HG03159 (cell line): ENCODE measurements at regions not wholly inside any gene's neighbourhood (a gene's known extent, or its start where the extent isn't known, plus 50 kb on each side); places are given as distances from the start of the nearest gene placed in this dataset.

Source experiments
- ATAC-seq: cut with Tn5 transposase; IDR thresholded peaks from one replicate; pipeline ENCODE4 v1.9.1; 2021; ENCODE audit warnings: mild to moderate bottlenecking, moderate library complexity; ENCODE audit not compliant: unreplicated experiment

GRCh38 chr10:4456279-4456678 lies 369.7 kb upstream of the AKR1E2 start:
- no peak for ATAC-seq

DNA sequence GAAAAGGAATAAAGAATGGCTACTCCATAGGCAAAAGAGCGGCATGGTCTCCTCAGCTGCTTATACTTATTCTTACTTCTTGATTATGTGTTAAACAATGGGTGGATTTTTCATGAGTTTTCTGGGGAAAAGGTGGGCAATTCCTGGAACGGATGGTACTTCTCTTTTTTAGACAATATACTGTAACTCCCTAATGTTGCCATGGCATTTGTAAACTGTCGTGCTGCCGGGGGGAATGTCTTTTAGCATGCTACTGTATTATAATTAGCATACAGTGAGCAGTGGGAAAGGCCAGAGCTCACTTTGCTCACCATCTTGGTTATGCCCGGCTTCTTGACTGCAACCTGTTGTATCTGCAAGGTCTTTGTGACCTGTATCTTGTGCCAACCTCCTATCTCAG lies 372.1 kb upstream of the AKR1E2 start:
- no peak for ATAC-seq

DNA sequence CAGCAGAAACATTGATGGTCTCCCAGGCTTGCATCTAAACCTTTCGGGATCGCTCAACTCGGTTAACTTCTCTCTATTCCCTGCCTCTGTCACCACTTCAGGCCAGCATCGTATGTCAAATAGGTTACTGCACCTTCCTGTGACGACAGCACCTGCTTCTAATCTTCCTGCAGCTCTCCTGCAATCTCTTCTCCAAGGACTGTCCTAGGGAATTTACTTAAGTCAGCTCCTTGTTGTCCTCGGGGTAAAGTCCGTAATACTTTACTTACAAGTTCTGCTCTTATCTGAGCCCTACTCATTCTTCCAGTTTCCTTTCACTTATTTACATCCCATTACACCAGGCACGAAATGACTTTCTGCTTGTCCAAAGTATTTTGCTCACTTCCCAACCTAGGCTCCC lies 372.7 kb upstream of the AKR1E2 start:
- no peak for ATAC-seq

DNA sequence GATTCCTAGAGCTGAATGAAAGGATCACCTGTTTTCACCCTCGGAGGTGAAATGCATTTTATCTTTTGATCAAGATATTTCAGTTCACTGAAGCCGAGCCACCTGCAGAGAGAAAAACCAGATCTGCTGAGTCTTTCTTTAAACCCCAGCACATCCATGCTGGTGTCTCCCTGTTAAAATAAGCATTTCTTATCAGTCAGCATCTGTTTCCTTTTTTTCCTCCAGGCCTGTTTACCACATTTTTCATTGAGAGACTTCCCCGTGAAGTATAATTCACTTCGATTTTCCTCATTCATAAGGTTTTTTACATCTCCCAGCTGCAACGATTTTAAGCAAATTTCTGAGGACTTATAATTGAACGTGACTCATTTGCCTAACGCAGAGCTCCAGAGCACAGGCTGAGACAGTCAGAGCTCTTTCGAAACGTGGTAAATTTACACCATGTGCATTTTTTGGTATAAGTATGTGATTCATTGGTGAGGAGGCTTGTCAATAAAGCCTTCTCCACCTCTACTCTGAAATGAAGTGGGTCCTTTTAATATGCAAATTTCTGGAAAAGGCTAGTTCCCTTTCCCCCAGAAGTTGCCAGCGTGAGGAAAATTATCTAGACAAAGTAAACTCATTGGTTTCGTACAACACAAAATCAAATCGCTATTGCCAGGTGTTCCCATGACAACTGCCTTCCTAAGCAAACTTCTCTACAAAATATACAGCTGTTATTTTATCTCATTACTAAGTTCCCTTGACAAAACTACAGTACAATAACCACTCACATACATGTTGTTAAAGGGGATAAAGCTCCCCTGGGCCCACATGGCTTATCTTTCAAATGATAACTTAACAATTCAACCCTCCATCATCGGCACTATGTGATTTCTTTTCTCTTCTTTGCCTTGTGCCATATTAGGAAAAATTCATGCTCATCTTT lies 374.8 kb upstream of the AKR1E2 start:
- ATAC-seq: no peak

DNA sequence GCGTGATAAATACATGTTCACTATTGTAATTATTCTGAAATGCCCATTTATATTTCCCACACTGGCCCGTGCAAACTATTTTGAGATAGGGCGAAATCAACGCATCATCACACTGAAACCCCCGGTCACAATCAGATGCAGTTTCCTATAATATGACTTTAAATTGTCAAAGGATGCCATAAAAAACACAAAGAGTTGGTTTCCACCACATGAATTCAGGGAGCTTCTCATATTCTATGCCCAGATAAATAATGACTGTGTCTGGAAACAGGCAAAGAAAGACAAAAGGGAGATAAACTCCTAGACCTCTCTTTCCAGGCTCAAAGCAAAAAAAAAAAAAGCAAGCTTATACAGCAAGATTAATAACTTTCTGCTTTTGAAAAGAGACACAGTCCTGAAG lies 375.8 kb upstream of the AKR1E2 start:
- ATAC-seq: no peak

GRCh38 chr10:4448030-4448429 lies 378.0 kb upstream of the AKR1E2 start:
- ATAC-seq: no peak

DNA sequence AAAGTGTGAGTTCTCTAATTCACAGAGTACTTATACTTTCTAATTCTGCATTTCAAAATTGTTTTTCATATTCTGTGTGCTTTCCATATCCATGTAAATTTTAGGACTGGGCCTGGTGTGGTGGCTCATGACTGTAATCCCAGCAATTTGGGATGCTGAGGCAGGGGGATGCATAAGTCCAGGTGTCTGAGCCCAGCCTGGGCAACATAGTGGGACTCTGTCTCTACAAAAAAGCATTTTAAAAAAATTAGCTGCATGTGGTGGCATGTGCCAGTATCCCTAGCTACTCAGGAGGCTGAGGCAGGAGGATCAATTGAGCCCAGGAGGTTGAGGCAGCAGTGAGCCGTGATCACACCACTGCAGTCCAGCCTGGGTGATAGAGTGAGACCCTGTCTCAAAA lies 382.6 kb upstream of the AKR1E2 start:
- no peak for ATAC-seq

- ATAC-seq: no peak
These were observed 383.7 kb upstream of the AKR1E2 start for GRCh38 chr10:4442296-4442695.

- no peak for ATAC-seq
These were observed 385.7 kb upstream of the AKR1E2 start for GRCh38 chr10:4440260-4440659.

GRCh38 chr10:4437791-4438190 lies 388.2 kb upstream of the AKR1E2 start:
- ATAC-seq: no peak

GRCh38 chr10:4437061-4437460 lies 388.9 kb upstream of the AKR1E2 start:
- ATAC-seq: no peak

GRCh38 chr10:4436103-4436502 lies 389.9 kb upstream of the AKR1E2 start:
- ATAC-seq: no peak

- ATAC-seq: no peak
These were observed 391.4 kb upstream of the AKR1E2 start for GRCh38 chr10:4434516-4435071.

GRCh38 chr10:4434105-4434504 lies 391.9 kb upstream of the AKR1E2 start:
- ATAC-seq: no peak

DNA sequence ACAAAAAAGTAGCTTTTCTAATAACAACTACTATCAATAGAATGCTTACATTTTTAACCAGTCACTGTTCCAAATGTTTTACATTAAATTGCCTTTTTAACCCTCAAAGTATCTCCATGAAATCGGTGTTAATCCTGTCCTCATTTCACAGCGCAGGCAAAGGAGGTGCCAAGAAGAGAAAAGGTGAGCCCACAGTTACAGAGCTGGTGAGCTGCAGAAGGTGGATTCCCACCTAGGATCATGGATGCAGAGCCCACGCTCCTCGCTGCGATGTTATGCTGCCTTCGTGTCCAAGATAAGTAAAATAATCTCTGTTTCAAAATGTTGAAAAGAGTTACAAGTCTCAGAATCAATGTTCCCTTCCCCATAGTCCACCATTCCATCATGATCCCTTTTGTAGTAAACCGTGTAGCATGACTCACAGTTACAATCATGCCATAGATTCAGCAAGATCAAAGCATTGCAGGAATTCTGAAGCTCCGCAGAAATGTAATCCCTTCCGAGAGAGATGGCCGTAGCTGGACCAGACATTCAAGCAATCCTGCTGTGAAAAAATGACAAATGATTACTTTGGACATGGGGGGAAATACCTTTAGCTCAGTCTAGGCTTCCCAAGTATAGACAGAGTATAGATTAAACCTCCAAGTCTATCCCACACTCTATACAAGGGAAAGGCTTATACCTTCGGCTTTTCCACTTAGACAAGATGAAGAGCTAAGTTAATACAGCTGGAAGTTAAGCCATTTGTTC lies 394.7 kb upstream of the AKR1E2 start:
- ATAC-seq: no peak

DNA sequence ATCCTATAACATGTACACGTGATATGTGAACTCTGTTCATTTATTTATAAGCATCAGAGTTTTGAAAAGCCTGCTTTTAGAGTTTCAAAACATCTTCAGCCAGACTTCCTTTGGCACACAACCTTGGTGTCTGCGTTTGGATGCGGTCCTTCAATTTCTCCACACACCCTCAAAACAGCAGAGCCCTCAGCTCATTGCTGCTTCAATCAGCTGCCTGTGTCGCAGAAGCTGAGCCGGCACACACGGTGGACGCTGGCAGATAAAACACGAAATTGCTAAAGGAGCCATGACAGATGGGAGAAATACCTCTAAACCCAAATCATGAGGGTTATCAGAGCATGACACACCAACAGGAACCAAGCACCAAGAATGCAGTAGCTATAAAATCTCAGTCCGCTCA lies 396.4 kb upstream of the AKR1E2 start:
- ATAC-seq: no peak

GRCh38 chr10:4427532-4427931 lies 398.5 kb upstream of the AKR1E2 start:
- ATAC-seq: no peak

GRCh38 chr10:4426866-4427265 lies 399.1 kb upstream of the AKR1E2 start:
- ATAC-seq: no peak

- no peak for ATAC-seq
These were observed 416.7 kb upstream of the AKR1E2 start for GRCh38 chr10:4409319-4409718.

- no peak for ATAC-seq
These were observed 418.2 kb upstream of the AKR1E2 start for GRCh38 chr10:4407783-4408182.

GRCh38 chr10:4405828-4406227 lies 420.2 kb upstream of the AKR1E2 start:
- ATAC-seq: no peak
